Right lobe of liver (tissue), 4 donors: ENCODE measurements at regions not wholly inside any gene's neighbourhood (a gene's known extent, or its start where the extent isn't known, plus 50 kb on each side); places are given as distances from the start of the nearest gene placed in this dataset.
"Not testable (repeated sequence)": the region's sequence is repeated elsewhere in the genome, so short reads cannot be mapped to it uniquely, and the experiment has no call there.

Experiments used
- POLR2A ChIP-seq: fragments of 450-650 bp; IDR thresholded peaks from one replicate; pipeline ENCODE4 v1.6.1; 2017; ENCODE audit warnings: antibody characterized with exemption, mild to moderate bottlenecking
- TF ChIP-seq, protein P1 (sequence below), 4 donors: fragments of 200-600 bp in 3 of 4; fragments of 450-650 bp in 1 of 4; IDR thresholded peaks; one replicate each; pipeline versions ENCODE4 v1.5.1 to v1.8.0; 2016 to 2022; ENCODE audit warnings: antibody characterized with exemption in 4 of 4, mild to moderate bottlenecking in 2 of 4
- donor health status: DM: no; HTN: no; CAD: no.
- donor health status: DM: no; HTN: no; CAD: no.
- donor health status: DM: no; HTN: yes; CAD: no.

DNA sequence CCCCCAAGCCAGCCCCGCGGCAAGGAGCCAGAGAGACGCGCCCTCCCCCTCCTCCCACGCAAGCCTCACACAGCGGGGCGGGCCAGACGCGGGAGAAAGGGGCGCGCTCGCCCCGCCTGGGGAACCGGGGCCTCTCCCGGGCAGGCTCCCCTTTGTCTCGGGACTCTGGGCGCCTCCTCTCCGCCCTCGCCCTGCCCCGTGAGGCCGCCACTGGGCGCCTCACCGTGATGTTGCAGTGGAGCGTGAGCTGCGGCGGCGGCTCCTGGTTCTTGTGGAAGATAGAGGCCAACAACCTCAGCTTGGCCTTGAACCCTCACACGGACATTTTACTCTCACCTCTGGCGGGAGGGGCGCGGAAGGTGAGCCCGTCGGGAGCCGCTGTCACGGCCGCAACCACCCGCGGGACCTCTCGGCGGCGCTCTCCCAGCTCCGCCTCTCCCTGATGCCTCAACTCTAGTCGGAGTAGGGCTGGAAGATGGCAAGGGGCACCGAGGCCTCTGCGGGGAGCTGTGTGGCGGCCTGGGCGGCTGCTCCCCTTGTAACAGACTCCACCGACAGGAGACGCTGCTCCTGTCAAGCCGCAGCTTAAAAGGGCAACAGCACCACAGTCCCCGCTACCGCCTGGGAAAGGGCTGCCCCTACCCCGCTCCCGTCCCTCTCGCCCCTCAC lies 179.2 kb upstream of the ZSCAN2 start:
- TF ChIP-seq POLR2A = not testable (repeated sequence)
- TF ChIP-seq, protein P1, sequence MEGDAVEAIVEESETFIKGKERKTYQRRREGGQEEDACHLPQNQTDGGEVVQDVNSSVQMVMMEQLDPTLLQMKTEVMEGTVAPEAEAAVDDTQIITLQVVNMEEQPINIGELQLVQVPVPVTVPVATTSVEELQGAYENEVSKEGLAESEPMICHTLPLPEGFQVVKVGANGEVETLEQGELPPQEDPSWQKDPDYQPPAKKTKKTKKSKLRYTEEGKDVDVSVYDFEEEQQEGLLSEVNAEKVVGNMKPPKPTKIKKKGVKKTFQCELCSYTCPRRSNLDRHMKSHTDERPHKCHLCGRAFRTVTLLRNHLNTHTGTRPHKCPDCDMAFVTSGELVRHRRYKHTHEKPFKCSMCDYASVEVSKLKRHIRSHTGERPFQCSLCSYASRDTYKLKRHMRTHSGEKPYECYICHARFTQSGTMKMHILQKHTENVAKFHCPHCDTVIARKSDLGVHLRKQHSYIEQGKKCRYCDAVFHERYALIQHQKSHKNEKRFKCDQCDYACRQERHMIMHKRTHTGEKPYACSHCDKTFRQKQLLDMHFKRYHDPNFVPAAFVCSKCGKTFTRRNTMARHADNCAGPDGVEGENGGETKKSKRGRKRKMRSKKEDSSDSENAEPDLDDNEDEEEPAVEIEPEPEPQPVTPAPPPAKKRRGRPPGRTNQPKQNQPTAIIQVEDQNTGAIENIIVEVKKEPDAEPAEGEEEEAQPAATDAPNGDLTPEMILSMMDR (IDR thresholded peaks at IDR 0.05) = not testable (repeated sequence)
